A549 (cell line): ENCODE measurements at regions not wholly inside any gene's neighbourhood (a gene's known extent, or its start where the extent isn't known, plus 50 kb on each side); places are given as distances from the start of the nearest gene placed in this dataset.

Source experiments
- CEBPB ChIP-seq, 2 experiments: fragments of >200 bp in 1 of 2; sonication (Bioruptor Twin) in 1 of 2; formaldehyde crosslinking in 1 of 2; IDR thresholded peaks; 2 replicates each; pipeline ENCODE4 v1.6.1; 2012 to 2016
- CHD2 ChIP-seq: fragments of 150-350 bp; IDR thresholded peaks from 2 replicates; pipeline ENCODE4 v1.6.1; 2014; ENCODE audit warnings: low read length; ENCODE audit not compliant: partially characterized antibody
- EP300 ChIP-seq, 2 experiments: fragments of >200 bp; sonication (Bioruptor Twin); formaldehyde crosslinking; IDR thresholded peaks; 2 replicates in 1 of 2; 3 replicates in 1 of 2; pipeline ENCODE4 v1.6.1; 2016 to 2017
- FOXS1 ChIP-seq: fragments of 250-450 bp; sonication (Bioruptor Pico); IDR thresholded peaks from 2 replicates; pipeline ENCODE4 v1.5.0; 2020; ENCODE audit warnings: mild to moderate bottlenecking, moderate library complexity
- HMGXB4 ChIP-seq: fragments of 250-450 bp; sonication (Bioruptor Pico); IDR thresholded peaks from 2 replicates; pipeline ENCODE4 v1.5.0; 2021; ENCODE audit warnings: mild to moderate bottlenecking, moderate library complexity, borderline replicate concordance
- POLR2A ChIP-seq: IDR thresholded peaks from 2 replicates; pipeline ENCODE4 v1.6.1; 2012; ENCODE audit warnings: mild to moderate bottlenecking, low read length
- RAD21 ChIP-seq, 2 experiments: fragments of >200 bp in 1 of 2; sonication (Bioruptor Twin) in 1 of 2; formaldehyde crosslinking in 1 of 2; IDR thresholded peaks in 1 of 2; conservative IDR thresholded peaks in 1 of 2; 2 replicates in 1 of 2; 3 replicates in 1 of 2; pipeline ENCODE4 v1.6.1; 2012 to 2018; ENCODE audit warnings: inconsistent platforms in 1 of 2
- RFX5 ChIP-seq: fragments of 450-650 bp; IDR thresholded peaks from 2 replicates; pipeline ENCODE4 v1.7.1; 2014; ENCODE audit warnings: antibody characterized with exemption, mild to moderate bottlenecking, moderate library complexity
- TF ChIP-seq, protein P1 (sequence below): fragments of >200 bp; sonication (Bioruptor Twin); formaldehyde crosslinking; IDR thresholded peaks from 3 replicates; pipeline ENCODE4 v1.5.1; 2016
- TF ChIP-seq, protein P2 (sequence below): fragments of 200-600 bp; sonication (generic); IDR thresholded peaks from 2 replicates; pipeline ENCODE4 v1.6.1; 2016; ENCODE audit warnings: antibody characterized with exemption, mild to moderate bottlenecking, moderate library complexity

- no peak for TF ChIP-seq POLR2A
- TF ChIP-seq, protein P1, sequence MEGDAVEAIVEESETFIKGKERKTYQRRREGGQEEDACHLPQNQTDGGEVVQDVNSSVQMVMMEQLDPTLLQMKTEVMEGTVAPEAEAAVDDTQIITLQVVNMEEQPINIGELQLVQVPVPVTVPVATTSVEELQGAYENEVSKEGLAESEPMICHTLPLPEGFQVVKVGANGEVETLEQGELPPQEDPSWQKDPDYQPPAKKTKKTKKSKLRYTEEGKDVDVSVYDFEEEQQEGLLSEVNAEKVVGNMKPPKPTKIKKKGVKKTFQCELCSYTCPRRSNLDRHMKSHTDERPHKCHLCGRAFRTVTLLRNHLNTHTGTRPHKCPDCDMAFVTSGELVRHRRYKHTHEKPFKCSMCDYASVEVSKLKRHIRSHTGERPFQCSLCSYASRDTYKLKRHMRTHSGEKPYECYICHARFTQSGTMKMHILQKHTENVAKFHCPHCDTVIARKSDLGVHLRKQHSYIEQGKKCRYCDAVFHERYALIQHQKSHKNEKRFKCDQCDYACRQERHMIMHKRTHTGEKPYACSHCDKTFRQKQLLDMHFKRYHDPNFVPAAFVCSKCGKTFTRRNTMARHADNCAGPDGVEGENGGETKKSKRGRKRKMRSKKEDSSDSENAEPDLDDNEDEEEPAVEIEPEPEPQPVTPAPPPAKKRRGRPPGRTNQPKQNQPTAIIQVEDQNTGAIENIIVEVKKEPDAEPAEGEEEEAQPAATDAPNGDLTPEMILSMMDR = no peak
- TF ChIP-seq EP300 (IDR thresholded peaks at IDR 0.05) = no peak
- TF ChIP-seq RAD21 (conservative IDR thresholded peaks at IDR 0.05 in 1 of 2, IDR thresholded peaks at IDR 0.05 in 1 of 2) = no peak
- TF ChIP-seq CHD2 = no peak
- no peak for TF ChIP-seq RFX5
- TF ChIP-seq CEBPB (IDR thresholded peaks at IDR 0.05) = no peak
- TF ChIP-seq, protein P2, sequence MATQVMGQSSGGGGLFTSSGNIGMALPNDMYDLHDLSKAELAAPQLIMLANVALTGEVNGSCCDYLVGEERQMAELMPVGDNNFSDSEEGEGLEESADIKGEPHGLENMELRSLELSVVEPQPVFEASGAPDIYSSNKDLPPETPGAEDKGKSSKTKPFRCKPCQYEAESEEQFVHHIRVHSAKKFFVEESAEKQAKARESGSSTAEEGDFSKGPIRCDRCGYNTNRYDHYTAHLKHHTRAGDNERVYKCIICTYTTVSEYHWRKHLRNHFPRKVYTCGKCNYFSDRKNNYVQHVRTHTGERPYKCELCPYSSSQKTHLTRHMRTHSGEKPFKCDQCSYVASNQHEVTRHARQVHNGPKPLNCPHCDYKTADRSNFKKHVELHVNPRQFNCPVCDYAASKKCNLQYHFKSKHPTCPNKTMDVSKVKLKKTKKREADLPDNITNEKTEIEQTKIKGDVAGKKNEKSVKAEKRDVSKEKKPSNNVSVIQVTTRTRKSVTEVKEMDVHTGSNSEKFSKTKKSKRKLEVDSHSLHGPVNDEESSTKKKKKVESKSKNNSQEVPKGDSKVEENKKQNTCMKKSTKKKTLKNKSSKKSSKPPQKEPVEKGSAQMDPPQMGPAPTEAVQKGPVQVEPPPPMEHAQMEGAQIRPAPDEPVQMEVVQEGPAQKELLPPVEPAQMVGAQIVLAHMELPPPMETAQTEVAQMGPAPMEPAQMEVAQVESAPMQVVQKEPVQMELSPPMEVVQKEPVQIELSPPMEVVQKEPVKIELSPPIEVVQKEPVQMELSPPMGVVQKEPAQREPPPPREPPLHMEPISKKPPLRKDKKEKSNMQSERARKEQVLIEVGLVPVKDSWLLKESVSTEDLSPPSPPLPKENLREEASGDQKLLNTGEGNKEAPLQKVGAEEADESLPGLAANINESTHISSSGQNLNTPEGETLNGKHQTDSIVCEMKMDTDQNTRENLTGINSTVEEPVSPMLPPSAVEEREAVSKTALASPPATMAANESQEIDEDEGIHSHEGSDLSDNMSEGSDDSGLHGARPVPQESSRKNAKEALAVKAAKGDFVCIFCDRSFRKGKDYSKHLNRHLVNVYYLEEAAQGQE = no peak
- TF ChIP-seq HMGXB4 = no peak
- no peak for TF ChIP-seq FOXS1 (CRISPR knock-in tag)
These were observed 139.8 kb downstream of the RPIA start for GRCh38 chr2:88831071-88831791.
